VCaP (cell line): ENCODE measurements at regions not wholly inside any gene's neighbourhood (a gene's known extent, or its start where the extent isn't known, plus 50 kb on each side); places are given as distances from the start of the nearest gene placed in this dataset.

Experiments used
- H3K27ac ChIP-seq: fragments of 450-650 bp; 2 replicates; pipeline ENCODE4 v1.5.1; 2017
- TF ChIP-seq, protein P1 (sequence below): fragments of 450-650 bp; conservative IDR thresholded peaks from 2 replicates; pipeline ENCODE4 v1.5.1; 2017; ENCODE audit warnings: mild to moderate bottlenecking, moderate library complexity

DNA sequence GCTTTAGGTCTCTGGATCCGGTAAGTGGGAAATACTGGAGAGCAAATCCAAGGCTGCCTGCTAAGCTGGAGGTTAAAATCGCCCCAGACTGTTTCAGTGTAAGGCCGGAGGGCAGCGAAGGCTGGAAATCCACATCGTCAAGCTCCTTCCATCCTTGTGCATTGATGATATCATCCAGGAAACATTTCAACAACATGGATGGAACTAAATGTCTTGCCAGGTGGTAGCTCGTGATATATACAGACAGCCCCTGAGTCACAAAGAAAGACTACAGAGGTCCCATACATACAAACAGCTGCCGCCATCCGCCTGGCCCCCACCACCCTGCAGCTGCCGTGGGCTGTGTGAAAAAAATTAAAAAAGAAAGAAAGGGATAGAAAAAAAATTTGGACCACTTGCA, 148.9 kb upstream of the RBPJ start:
- H3K27ac ChIP-seq: no peak overlapping the region
- TF ChIP-seq, protein P1, sequence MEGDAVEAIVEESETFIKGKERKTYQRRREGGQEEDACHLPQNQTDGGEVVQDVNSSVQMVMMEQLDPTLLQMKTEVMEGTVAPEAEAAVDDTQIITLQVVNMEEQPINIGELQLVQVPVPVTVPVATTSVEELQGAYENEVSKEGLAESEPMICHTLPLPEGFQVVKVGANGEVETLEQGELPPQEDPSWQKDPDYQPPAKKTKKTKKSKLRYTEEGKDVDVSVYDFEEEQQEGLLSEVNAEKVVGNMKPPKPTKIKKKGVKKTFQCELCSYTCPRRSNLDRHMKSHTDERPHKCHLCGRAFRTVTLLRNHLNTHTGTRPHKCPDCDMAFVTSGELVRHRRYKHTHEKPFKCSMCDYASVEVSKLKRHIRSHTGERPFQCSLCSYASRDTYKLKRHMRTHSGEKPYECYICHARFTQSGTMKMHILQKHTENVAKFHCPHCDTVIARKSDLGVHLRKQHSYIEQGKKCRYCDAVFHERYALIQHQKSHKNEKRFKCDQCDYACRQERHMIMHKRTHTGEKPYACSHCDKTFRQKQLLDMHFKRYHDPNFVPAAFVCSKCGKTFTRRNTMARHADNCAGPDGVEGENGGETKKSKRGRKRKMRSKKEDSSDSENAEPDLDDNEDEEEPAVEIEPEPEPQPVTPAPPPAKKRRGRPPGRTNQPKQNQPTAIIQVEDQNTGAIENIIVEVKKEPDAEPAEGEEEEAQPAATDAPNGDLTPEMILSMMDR: no peak

DNA sequence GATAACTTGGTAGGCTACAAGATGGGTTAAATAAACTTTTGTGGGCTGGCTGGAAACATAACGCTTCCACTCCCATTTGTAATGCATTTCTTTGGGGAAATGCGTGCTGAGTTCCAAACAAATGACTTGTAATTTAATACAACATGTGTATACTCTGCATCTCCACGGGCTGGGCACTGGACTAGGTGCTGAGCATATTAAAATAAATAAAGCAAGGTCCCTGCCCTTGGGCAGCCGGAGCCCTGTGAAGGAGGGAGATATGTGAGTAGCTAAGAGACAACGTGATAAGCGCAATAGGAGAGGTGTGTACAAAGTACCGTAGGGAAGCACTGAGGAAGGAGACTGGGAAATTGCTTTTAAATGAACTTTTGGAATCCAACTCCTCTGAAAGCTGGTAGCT, 147.2 kb upstream of the RBPJ start:
- TF ChIP-seq, protein P1: no peak
- H3K27ac ChIP-seq: no peak overlapping the region

DNA sequence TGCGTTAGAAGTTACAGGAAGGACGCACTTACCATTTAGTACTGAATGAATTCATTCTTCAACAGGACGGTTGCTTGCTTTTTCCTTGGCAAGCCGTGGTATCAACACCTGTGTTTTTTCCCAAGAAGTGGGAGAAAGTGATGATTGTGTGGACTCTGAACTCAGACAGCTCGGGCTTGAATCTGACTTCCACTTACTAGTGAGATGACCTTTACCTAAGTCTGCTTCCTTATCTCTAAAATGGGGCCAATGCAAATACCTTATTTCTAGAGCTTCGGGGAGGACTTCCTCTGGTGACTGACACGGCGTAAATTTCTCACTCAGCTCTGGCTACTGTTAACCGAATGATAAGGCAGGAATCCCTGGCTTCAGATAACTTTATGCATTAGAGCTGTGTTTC, 146.8 kb upstream of the RBPJ start:
- TF ChIP-seq, protein P1: no peak

DNA sequence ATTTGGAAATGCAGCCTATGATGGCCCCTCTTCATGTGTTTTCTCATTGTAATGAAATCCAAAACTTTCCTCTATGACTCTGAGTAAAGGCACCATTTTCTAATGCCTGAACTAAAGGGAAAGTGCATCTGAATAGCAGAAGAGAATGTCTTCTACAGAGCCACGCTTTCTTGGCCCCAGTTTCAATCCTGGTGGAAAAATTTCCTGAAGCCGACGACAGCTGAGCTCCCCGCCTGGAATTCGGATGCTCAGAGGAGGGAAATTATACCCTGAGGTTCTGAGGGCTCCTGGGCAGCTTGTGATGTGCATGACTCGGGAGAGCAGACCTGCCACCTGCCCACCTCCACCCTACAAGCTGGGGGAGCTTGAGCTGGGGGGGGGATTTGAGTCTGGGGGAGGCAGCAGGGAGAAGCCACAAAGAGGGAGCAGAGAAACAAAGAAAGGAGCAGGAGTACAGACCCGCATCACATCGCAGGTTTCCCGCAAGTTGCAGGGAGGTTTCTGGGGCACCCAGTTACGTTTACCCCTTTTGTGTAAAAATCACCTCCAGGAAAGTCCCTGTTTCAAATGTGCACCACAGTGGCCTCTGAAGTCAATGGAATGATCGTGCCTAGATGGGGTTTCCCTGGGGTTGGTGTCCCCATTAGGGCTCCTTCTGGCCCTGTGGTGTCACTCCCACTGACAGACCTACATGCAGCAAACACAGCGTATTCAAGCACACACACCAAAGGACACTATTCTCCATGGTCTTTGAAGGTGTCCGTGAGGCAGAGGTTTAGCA, 145.6 kb upstream of the RBPJ start:
- H3K27ac ChIP-seq: no peak overlapping the region
- TF ChIP-seq, protein P1: no peak

More for the DNA sequence above, 146.8 kb upstream of the RBPJ start:
- no peak overlapping the region for H3K27ac ChIP-seq

DNA sequence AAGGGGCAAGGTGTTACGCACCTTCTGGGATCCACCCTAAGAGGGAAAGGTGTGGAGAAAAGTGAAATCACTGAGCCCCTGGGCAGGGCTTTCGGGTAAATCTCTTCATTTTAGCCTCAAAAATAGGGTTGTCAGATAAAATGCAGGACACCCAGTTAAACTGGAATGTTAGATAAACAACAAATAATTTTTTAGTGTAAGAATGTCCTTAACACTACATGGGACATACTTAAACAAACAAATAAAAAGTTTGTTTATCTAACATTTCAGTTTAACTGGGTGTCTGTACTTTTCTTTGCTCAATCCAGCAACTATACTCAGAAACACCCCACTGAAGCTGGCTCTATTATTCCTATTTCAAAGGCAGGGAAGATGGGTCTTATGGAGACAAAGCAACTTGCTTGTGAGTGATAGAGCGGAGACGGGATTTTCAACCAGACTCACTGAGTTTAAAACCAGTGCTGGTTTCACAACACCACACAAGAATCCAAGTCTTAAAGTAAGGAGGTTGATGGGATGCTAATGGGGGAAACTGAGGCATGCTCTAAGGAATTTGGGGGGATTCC, 144.8 kb upstream of the RBPJ start:
- no peak overlapping the region for H3K27ac ChIP-seq
- TF ChIP-seq, protein P1: no peak

DNA sequence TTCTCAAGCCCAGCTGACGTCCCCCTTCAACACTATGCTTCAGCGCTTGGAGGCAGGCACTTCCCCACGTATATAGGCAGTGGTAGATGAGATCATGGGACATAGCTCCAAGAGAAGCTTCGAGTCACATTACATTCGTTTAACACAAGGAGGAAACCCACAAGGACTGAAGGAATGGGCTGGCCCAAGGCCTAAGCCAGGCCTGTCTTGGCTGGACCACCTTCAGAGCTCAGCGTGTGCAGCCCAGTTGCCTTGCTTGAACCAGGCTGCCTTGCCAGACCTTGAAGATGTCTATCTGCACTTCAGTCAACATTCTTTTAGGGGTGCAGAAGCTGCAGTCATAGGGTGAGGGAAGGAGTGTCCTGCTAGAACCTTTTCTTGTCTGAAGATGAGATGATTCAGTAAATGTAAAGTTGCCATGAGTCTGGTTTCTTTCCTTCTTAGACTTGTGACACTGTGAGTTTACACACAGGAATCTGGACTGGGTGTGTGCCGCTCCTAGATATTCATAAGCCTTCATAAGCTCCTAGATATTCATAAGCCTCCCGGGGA, 144.1 kb upstream of the RBPJ start:
- TF ChIP-seq, protein P1: no peak
- H3K27ac ChIP-seq: no peak overlapping the region

DNA sequence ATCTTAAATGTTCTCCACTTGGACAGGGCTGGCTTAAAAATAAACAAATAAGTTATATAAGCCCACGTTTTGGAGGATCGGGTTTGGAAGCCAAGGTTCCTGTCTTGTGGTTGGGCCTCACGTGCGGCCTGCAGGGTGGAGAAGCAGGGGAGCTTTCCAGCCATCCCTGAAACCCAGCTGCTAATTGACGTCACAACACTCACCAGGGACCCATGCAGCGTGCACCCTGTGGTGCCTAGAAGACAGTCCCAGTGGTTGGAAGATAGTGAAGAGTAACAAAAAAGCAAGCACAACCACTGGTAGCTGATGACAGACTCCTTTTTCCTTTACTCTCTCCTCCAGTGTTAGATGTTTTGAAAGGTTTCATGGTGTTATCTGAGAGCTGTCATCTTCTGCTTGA, 142.0 kb upstream of the RBPJ start:
- TF ChIP-seq, protein P1: no peak
- H3K27ac ChIP-seq: no peak overlapping the region
